ENCODE measurements at regions not wholly inside any gene's neighbourhood (a gene's known extent, or its start where the extent isn't known, plus 50 kb on each side); places are given as distances from the start of the nearest gene placed in this dataset.

GRCh38 chr1:68814067-68814466 lies 317.2 kb upstream of the DEPDC1 start:
- no peak overlapping the region for H2AFZ ChIP-seq (ENCODE audit: low read depth)
- ChIA-PET CTCF (no interaction called here), POLR2A (no interaction called here)
- H3F3A ChIP-seq (replicated peaks; ENCODE audit: insufficient read depth) = no peaks in the 10 kb centered on the region
- no peak overlapping the region for H3K4me2 ChIP-seq
- no peaks in the 10 kb centered on the region for H3K36me3 ChIP-seq (replicated peaks in 1 of 2; ENCODE audit: control insufficient read depth in 1 of 2, insufficient read depth in 2 of 2, low read length in 1 of 2)
- no peak for DNase-seq
- no peaks in the 10 kb centered on the region for H3K9me2 ChIP-seq
- TF ChIP-seq CTCF (IDR thresholded peaks at IDR 0.05) = no peak
- TF ChIP-seq GABPA (IDR thresholded peaks at IDR 0.05; ENCODE audit: low read depth) = no peak
- no peak for TF ChIP-seq FOXJ3 (CRISPR knock-in tag; IDR thresholded peaks at IDR 0.05)
- TF ChIP-seq ZBTB33 (IDR thresholded peaks at IDR 0.05; ENCODE audit: borderline replicate concordance, low read depth) = no peak
- no peak for TF ChIP-seq TCF12 (IDR thresholded peaks at IDR 0.05)
- TF ChIP-seq RAD21 (IDR thresholded peaks at IDR 0.05; ENCODE audit: low read length) = no peak
- TF ChIP-seq REST (IDR thresholded peaks at IDR 0.05; ENCODE audit: low read depth, low read length) = no peak
- TF ChIP-seq RCOR1 (IDR thresholded peaks at IDR 0.05; ENCODE audit: low read length) = no peak
- TF ChIP-seq MXI1 (IDR thresholded peaks at IDR 0.05; ENCODE audit: low read depth, low read length) = no peak
- no peak for TF ChIP-seq FOXM1 (IDR thresholded peaks at IDR 0.05; ENCODE audit: low read depth)
- TF ChIP-seq SMC3 (IDR thresholded peaks at IDR 0.05; ENCODE audit: low read depth, low read length) = no peak
- TF ChIP-seq RFX5 (IDR thresholded peaks at IDR 0.05; ENCODE audit: low read length) = no peak
- TF ChIP-seq USF2 (IDR thresholded peaks at IDR 0.05; ENCODE audit: borderline replicate concordance, low read depth, low read length) = no peak
- no peak for TF ChIP-seq MAX (IDR thresholded peaks at IDR 0.05; ENCODE audit: low read depth)
- TF ChIP-seq MEF2A (IDR thresholded peaks at IDR 0.05; ENCODE audit: borderline replicate concordance, low read depth) = no peak
- no peak for TF ChIP-seq CHD2 (IDR thresholded peaks at IDR 0.05; ENCODE audit: low read length, partially characterized antibody)
- TF ChIP-seq IRF3 (IDR thresholded peaks at IDR 0.05; ENCODE audit: low read depth, low read length) = no peak
- peaks cover 0 to 5% of the 10 kb centered on the region in 2 experiments; a peak in 1 of 4 replicates for H3K4me1 ChIP-seq (ENCODE audit: control insufficient read depth in 1 of 2, insufficient read depth in 2 of 2, low read depth in 1 of 2, low read length in 1 of 2)
- no peaks in the 10 kb centered on the region for H4K20me1 ChIP-seq (ENCODE audit: insufficient read depth)
- H3K27me3 ChIP-seq (ENCODE audit: insufficient read depth) = no peaks in the 10 kb centered on the region
- H3K9me3 ChIP-seq = no peaks in the 10 kb centered on the region
- H3K79me2 ChIP-seq (ENCODE audit: insufficient read depth) = no peaks in the 10 kb centered on the region
- H3K9ac ChIP-seq = no peak overlapping the region
- 36% methylated on average over 2 of the region's 2 CpGs for WGBS (ENCODE audit: low lambda C conversion rate)
- no peak overlapping the region for H3K27ac ChIP-seq (ENCODE audit: low read depth in 2 of 2, low read length in 1 of 2)
- H3K4me3 ChIP-seq (ENCODE audit: low read depth in 2 of 2, low read length in 1 of 2) = no peak overlapping the region

All from SK-N-SH (cell line).